Tibial nerve (tissue), 4 donors: ENCODE measurements at regions not wholly inside any gene's neighbourhood (a gene's known extent, or its start where the extent isn't known, plus 50 kb on each side); places are given as distances from the start of the nearest gene placed in this dataset.

Source experiments
- DNase-seq, 2 donors: peaks; one replicate each; pipeline ENCODE4 v3.0.0-alpha.2; 2019; ENCODE audit warnings: low spot score in 2 of 2
- H3K27ac ChIP-seq, 4 donors: fragments of 200-600 bp; sonication (generic) in 3 of 4; one replicate each; pipeline ENCODE4 v1.5.1; 2017 to 2019; ENCODE audit warnings: mild to moderate bottlenecking in 1 of 4
- H3K27me3 ChIP-seq, 2 donors: fragments of 200-600 bp; sonication (generic) in 1 of 2; one replicate each; pipeline versions ENCODE4 v1.5.1 to v1.6.0; 2017 to 2019
- H3K36me3 ChIP-seq, 3 donors: fragments of 200-600 bp; sonication (generic); one replicate each; pipeline ENCODE4 v1.5.1; 2018 to 2019
- H3K4me1 ChIP-seq, 4 donors: fragments of 200-600 bp; sonication (generic) in 3 of 4; one replicate each; pipeline ENCODE4 v1.5.1; 2017 to 2019
- H3K4me3 ChIP-seq, 4 donors: fragments of 200-600 bp; sonication (generic) in 3 of 4; one replicate each; pipeline ENCODE4 v1.5.1; 2017 to 2019; ENCODE audit warnings: mild to moderate bottlenecking in 1 of 4, moderate library complexity in 1 of 4
- H3K9me3 ChIP-seq, 4 donors: fragments of 200-600 bp; sonication (generic) in 3 of 4; one replicate each; pipeline ENCODE4 v1.5.1; 2017 to 2019
- CTCF ChIP-seq, 5 experiments: fragments of 200-600 bp in 3 of 5; fragments of 450-650 bp in 2 of 5; sonication (generic) in 3 of 5; IDR thresholded peaks; one replicate each; pipeline ENCODE4 v1.5.1; 2016 to 2019; ENCODE audit warnings: antibody characterized with exemption in 5 of 5, mild to moderate bottlenecking in 3 of 5, moderate library complexity in 2 of 5
- EP300 ChIP-seq, 2 donors: sonication (generic); formaldehyde crosslinking; IDR thresholded peaks; one replicate each; pipeline ENCODE4 v1.6.1; 2017; ENCODE audit warnings: antibody characterized with exemption in 2 of 2, mild to moderate bottlenecking in 1 of 2
- POLR2A ChIP-seq, 2 donors: fragments of 450-650 bp; IDR thresholded peaks; one replicate each; pipeline ENCODE4 v1.6.1; 2017; ENCODE audit warnings: antibody characterized with exemption in 2 of 2, mild to moderate bottlenecking in 2 of 2, moderate library complexity in 2 of 2
- WGBS, 2 donors: methylation state at CpG; one replicate each; pipeline ENCODE4 v1.1.5; 2018; 5-methylcytosine and 5-hydroxymethylcytosine counted together

GRCh38 chr9:108291586-108291932, 564.2 kb downstream of the ACTL7B start:
- no peak for DNase-seq
- H3K4me3 ChIP-seq = no peak overlapping the region
- H3K9me3 ChIP-seq = no peaks in the 10 kb centered on the region
- no peak for TF ChIP-seq POLR2A (IDR thresholded peaks at IDR 0.05)
- no peak for TF ChIP-seq CTCF (IDR thresholded peaks at IDR 0.05)
- TF ChIP-seq EP300 (IDR thresholded peaks at IDR 0.05) = no peak
- H3K27me3 ChIP-seq = no peaks in the 10 kb centered on the region
- 93 to 95% methylated on average over 2 of the region's 2 CpGs for WGBS, 2 donors
- no peak overlapping the region for H3K27ac ChIP-seq
- peaks cover 0 to under 1% (median 0%) of the 10 kb centered on the region in 4 donors for H3K4me1 ChIP-seq
- H3K36me3 ChIP-seq = no peaks in the 10 kb centered on the region

- no peak for DNase-seq
- WGBS, 2 donors = 66 to 75% methylated on average over 6 of the region's 6 CpGs
- Histone ChIP-seq H3K9me3 (no peaks in the 10 kb centered on the region), H3K36me3 (no peaks in the 10 kb centered on the region), H3K4me1 (no peaks in the 10 kb centered on the region), H3K27me3 (no peaks in the 10 kb centered on the region), H3K27ac (no peak overlapping the region), H3K4me3 (no peak overlapping the region)
- no peak for TF ChIP-seq CTCF (IDR thresholded peaks at IDR 0.05)
- no peak for TF ChIP-seq EP300 (IDR thresholded peaks at IDR 0.05)
- TF ChIP-seq POLR2A (IDR thresholded peaks at IDR 0.05) = no peak
These were observed 564.8 kb downstream of the ACTL7B start for GRCh38 chr9:108290839-108291585.

GRCh38 chr9:108286638-108287206, 569.1 kb downstream of the ACTL7B start:
- H3K4me1 ChIP-seq = no peaks in the 10 kb centered on the region
- TF ChIP-seq EP300 (IDR thresholded peaks at IDR 0.05) = no peak
- no peak for TF ChIP-seq POLR2A (IDR thresholded peaks at IDR 0.05)
- no peak for TF ChIP-seq CTCF (IDR thresholded peaks at IDR 0.05)
- H3K9me3 ChIP-seq = no peaks in the 10 kb centered on the region
- no peaks in the 10 kb centered on the region for H3K36me3 ChIP-seq
- no peak for DNase-seq
- no peak overlapping the region for H3K27ac ChIP-seq
- no peaks in the 10 kb centered on the region for H3K27me3 ChIP-seq
- 74 to 81% methylated on average over 7 of the region's 7 CpGs for WGBS, 2 donors
- no peak overlapping the region for H3K4me3 ChIP-seq

GRCh38 chr9:108283696-108284095, 572.1 kb downstream of the ACTL7B start:
- no peak overlapping the region for H3K27ac ChIP-seq
- TF ChIP-seq CTCF (IDR thresholded peaks at IDR 0.05) = no peak
- no peak for TF ChIP-seq POLR2A (IDR thresholded peaks at IDR 0.05)
- no peak for TF ChIP-seq EP300 (IDR thresholded peaks at IDR 0.05)
- 82 to 83% methylated on average over 6 of the region's 6 CpGs for WGBS, 2 donors

GRCh38 chr9:108282872-108283271, 572.9 kb downstream of the ACTL7B start:
- no peak for TF ChIP-seq CTCF (IDR thresholded peaks at IDR 0.05)
- no peak for TF ChIP-seq EP300 (IDR thresholded peaks at IDR 0.05)
- no peak for TF ChIP-seq POLR2A (IDR thresholded peaks at IDR 0.05)
- no peak for DNase-seq
- no peak overlapping the region for H3K27ac ChIP-seq
- H3K9me3 ChIP-seq = no peaks in the 10 kb centered on the region
- WGBS, 2 donors = 69 to 71% methylated on average over 4 of the region's 4 CpGs
- no peak overlapping the region for H3K4me3 ChIP-seq
- no peaks in the 10 kb centered on the region for H3K27me3 ChIP-seq
- H3K4me1 ChIP-seq = no peaks in the 10 kb centered on the region
- no peaks in the 10 kb centered on the region for H3K36me3 ChIP-seq

More at GRCh38 chr9:108283696-108284095, 572.1 kb downstream of the ACTL7B start:
- no peaks in the 10 kb centered on the region for H3K9me3 ChIP-seq
- H3K27me3 ChIP-seq = no peaks in the 10 kb centered on the region
- no peak overlapping the region for H3K4me3 ChIP-seq
- no peak for DNase-seq
- H3K36me3 ChIP-seq = no peaks in the 10 kb centered on the region
- H3K4me1 ChIP-seq = no peaks in the 10 kb centered on the region
